ENCODE measurements at regions not wholly inside any gene's neighbourhood (a gene's known extent, or its start where the extent isn't known, plus 50 kb on each side); places are given as distances from the start of the nearest gene placed in this dataset.
"Not testable (repeated sequence)": the region's sequence is repeated elsewhere in the genome, so short reads cannot be mapped to it uniquely, and the experiment has no call there.

GRCh38 chr11:25449091-25449490 lies 882.8 kb upstream of the ANO3 start:
- in situ Hi-C loops (cut with HindIII; ENCODE audit: low pct_unique_long_range_greater_than_20kb, low sequenced_read_pairs), result no loop called here
- no peak for DNase-seq (ENCODE audit: low read depth)

- DNase-seq (ENCODE audit: low read depth), result no peak
- in situ Hi-C loops (cut with HindIII; ENCODE audit: low pct_unique_long_range_greater_than_20kb, low sequenced_read_pairs), result no loop called here
Observed at GRCh38 chr11:25453471-25453870, 878.5 kb upstream of the ANO3 start.

- no peak for DNase-seq (ENCODE audit: low read depth)
- in situ Hi-C loops (cut with HindIII; ENCODE audit: low pct_unique_long_range_greater_than_20kb, low sequenced_read_pairs), result no loop called here
Observed at GRCh38 chr11:25456211-25456610, 875.7 kb upstream of the ANO3 start.

GRCh38 chr11:25483915-25484635 lies 847.9 kb upstream of the ANO3 start:
- in situ Hi-C loops (cut with HindIII; ENCODE audit: low pct_unique_long_range_greater_than_20kb, low sequenced_read_pairs), result no loop called here
- DNase-seq (ENCODE audit: low read depth), result no peak

- in situ Hi-C loops (cut with HindIII; ENCODE audit: low pct_unique_long_range_greater_than_20kb, low sequenced_read_pairs), result no loop called here
- DNase-seq (ENCODE audit: low read depth), result no peak
Observed at GRCh38 chr11:25485315-25485714, 846.6 kb upstream of the ANO3 start.

GRCh38 chr11:25486338-25486737 lies 845.6 kb upstream of the ANO3 start:
- DNase-seq (ENCODE audit: low read depth); in situ Hi-C loops (cut with HindIII; ENCODE audit: low pct_unique_long_range_greater_than_20kb, low sequenced_read_pairs): not testable (repeated sequence)

- DNase-seq (ENCODE audit: low read depth); in situ Hi-C loops (cut with HindIII; ENCODE audit: low pct_unique_long_range_greater_than_20kb, low sequenced_read_pairs): not testable (repeated sequence)
Observed at GRCh38 chr11:25488176-25488575, 843.8 kb upstream of the ANO3 start.

- DNase-seq (ENCODE audit: low read depth); in situ Hi-C loops (cut with HindIII; ENCODE audit: low pct_unique_long_range_greater_than_20kb, low sequenced_read_pairs): not testable (repeated sequence)
Observed at GRCh38 chr11:25501426-25501825, 830.5 kb upstream of the ANO3 start.

GRCh38 chr11:25515576-25515975 lies 816.4 kb upstream of the ANO3 start:
- in situ Hi-C loops (cut with HindIII; ENCODE audit: low pct_unique_long_range_greater_than_20kb, low sequenced_read_pairs), result no loop called here
- no peak for DNase-seq (ENCODE audit: low read depth)

- no peak for DNase-seq (ENCODE audit: low read depth)
- in situ Hi-C loops (cut with HindIII; ENCODE audit: low pct_unique_long_range_greater_than_20kb, low sequenced_read_pairs), result no loop called here
Observed at GRCh38 chr11:25520459-25520858, 811.5 kb upstream of the ANO3 start.

GRCh38 chr11:25527841-25528240 lies 804.1 kb upstream of the ANO3 start:
- in situ Hi-C loops (cut with HindIII; ENCODE audit: low pct_unique_long_range_greater_than_20kb, low sequenced_read_pairs), result no loop called here
- no peak for DNase-seq (ENCODE audit: low read depth)

GRCh38 chr11:25529572-25529971 lies 802.4 kb upstream of the ANO3 start:
- DNase-seq (ENCODE audit: low read depth), result no peak
- in situ Hi-C loops (cut with HindIII; ENCODE audit: low pct_unique_long_range_greater_than_20kb, low sequenced_read_pairs), result no loop called here

- in situ Hi-C loops (cut with HindIII; ENCODE audit: low pct_unique_long_range_greater_than_20kb, low sequenced_read_pairs), result no loop called here
- DNase-seq (ENCODE audit: low read depth), result no peak
Observed at GRCh38 chr11:25535467-25536272, 796.3 kb upstream of the ANO3 start.

GRCh38 chr11:25536289-25536688 lies 795.6 kb upstream of the ANO3 start:
- in situ Hi-C loops (cut with HindIII; ENCODE audit: low pct_unique_long_range_greater_than_20kb, low sequenced_read_pairs), result no loop called here

GRCh38 chr11:25537393-25537792 lies 794.5 kb upstream of the ANO3 start:
- no peak for DNase-seq (ENCODE audit: low read depth)
- in situ Hi-C loops (cut with HindIII; ENCODE audit: low pct_unique_long_range_greater_than_20kb, low sequenced_read_pairs), result no loop called here

More at GRCh38 chr11:25536289-25536688, 795.6 kb upstream of the ANO3 start:
- no peak for DNase-seq (ENCODE audit: low read depth)

- DNase-seq (ENCODE audit: low read depth), result no peak
- in situ Hi-C loops (cut with HindIII; ENCODE audit: low pct_unique_long_range_greater_than_20kb, low sequenced_read_pairs), result no loop called here
Observed at GRCh38 chr11:25547292-25547691, 784.6 kb upstream of the ANO3 start.

GRCh38 chr11:25562417-25562816 lies 769.5 kb upstream of the ANO3 start:
- no peak for DNase-seq (ENCODE audit: low read depth)
- in situ Hi-C loops (cut with HindIII; ENCODE audit: low pct_unique_long_range_greater_than_20kb, low sequenced_read_pairs), result no loop called here

- in situ Hi-C loops (cut with HindIII; ENCODE audit: low pct_unique_long_range_greater_than_20kb, low sequenced_read_pairs), result no loop called here
- DNase-seq (ENCODE audit: low read depth), result no peak
Observed at GRCh38 chr11:25565846-25566245, 766.1 kb upstream of the ANO3 start.

GRCh38 chr11:25566298-25567200 lies 765.4 kb upstream of the ANO3 start:
- in situ Hi-C loops (cut with HindIII; ENCODE audit: low pct_unique_long_range_greater_than_20kb, low sequenced_read_pairs), result no loop called here
- no peak for DNase-seq (ENCODE audit: low read depth)
